GM12878 (cell line): ENCODE measurements at regions not wholly inside any gene's neighbourhood (a gene's known extent, or its start where the extent isn't known, plus 50 kb on each side); places are given as distances from the start of the nearest gene placed in this dataset.
"Not testable (repeated sequence)": the region's sequence is repeated elsewhere in the genome, so short reads cannot be mapped to it uniquely, and the experiment has no call there.

ENCODE experiments used
- ATAC-seq: fragments of 200-7000 bp; cut with Tn5 transposase; 3 replicates; pipeline ENCODE4 v1.9.1; 2020; ENCODE audit warnings: mild to moderate bottlenecking, moderate library complexity
- BruUV-seq: library from RNA; stranded (reverse); fragments of 400-500 nt; replicated peaks from 2 replicates; lab custom pipeline; 2021; lab: Mats Ljungman, UMichigan
- CTCF ChIA-PET: fragments of 300-600 bp; sonication (Branson Sonifier 250); formaldehyde crosslinking; extraction: SDS; loops from one replicate; lab custom pipeline; 2021; ENCODE audit warnings: inconsistent platforms; lab: Yijun Ruan, JAX
- POLR2A ChIA-PET: fragments of 350-600 bp; formaldehyde crosslinking; extraction: SDS; loops from one replicate; lab custom pipeline; 2021; ENCODE audit warnings: inconsistent platforms; lab: Charles Lee
- RAD21 ChIA-PET: fragments of 300-600 bp; sonication (Branson Sonifier 250); formaldehyde crosslinking; loops from one replicate; lab custom pipeline; 2023; ENCODE audit warnings: antibody characterized with exemption; ENCODE audit not compliant: unreplicated experiment; lab: Charles Lee
- SMC1A ChIA-PET: fragments of 300-600 bp; sonication (Branson Sonifier 250); formaldehyde crosslinking; loops from one replicate; lab custom pipeline; 2023; ENCODE audit not compliant: unreplicated experiment, uncharacterized antibody; lab: Charles Lee
- DNase-seq: peaks from one replicate; pipeline ENCODE4 v3.0.0-alpha.2; 2011; ENCODE audit warnings: low read depth, low spot score
- FAIRE-seq: peaks from 3 replicates; lab custom pipeline; 2011; peaks lifted over from hg19 to GRCh38; lab: Jason Lieb, UNC
- H2AFZ ChIP-seq: 2 replicates; pipeline ENCODE4 v1.6.0; 2011; ENCODE audit warnings: low read depth, low read length, control low read depth; ENCODE audit not compliant: control insufficient read depth
- H3K27ac ChIP-seq: 2 replicates; pipeline ENCODE4 v1.5.1; 2011; ENCODE audit warnings: control low read depth; ENCODE audit not compliant: control insufficient read depth, insufficient read depth
- H3K27me3 ChIP-seq, 2 experiments: replicated peaks in 1 of 2; 2 replicates each; pipeline versions ENCODE4 v1.6.0 to v1.6.1; 2011; ENCODE audit warnings: low read length in 1 of 2; ENCODE audit not compliant: control insufficient read depth in 2 of 2, insufficient read depth in 2 of 2
- H3K36me3 ChIP-seq, 2 experiments: 2 replicates each; pipeline ENCODE4 v1.5.1; 2011; ENCODE audit warnings: low read length in 1 of 2; ENCODE audit not compliant: control insufficient read depth in 2 of 2, insufficient read depth in 2 of 2
- H3K4me1 ChIP-seq: 2 replicates; pipeline ENCODE4 v1.6.1; 2011; ENCODE audit warnings: mild to moderate bottlenecking, low read length, moderate library complexity, mixed read lengths; ENCODE audit not compliant: control insufficient read depth, insufficient read depth
- H3K4me2 ChIP-seq: 2 replicates; pipeline ENCODE4 v1.6.0; 2011; ENCODE audit warnings: control low read depth; ENCODE audit not compliant: control insufficient read depth, insufficient read depth
- H3K4me3 ChIP-seq: fragments of 200-600 bp; sonication (generic); 2 replicates; pipeline ENCODE4 v1.5.1; 2016
- H3K79me2 ChIP-seq: 2 replicates; pipeline ENCODE4 v1.6.0; 2011; ENCODE audit warnings: low read length; ENCODE audit not compliant: control insufficient read depth, insufficient read depth
- H3K9ac ChIP-seq: 2 replicates; pipeline ENCODE4 v1.8.0; 2011; ENCODE audit warnings: low read length, control low read depth, mixed read lengths; ENCODE audit not compliant: control insufficient read depth, insufficient read depth
- H3K9me3 ChIP-seq: replicated peaks from 3 replicates; pipeline ENCODE4 v1.5.1; 2011; ENCODE audit warnings: mild to moderate bottlenecking, low read length; ENCODE audit not compliant: control insufficient read depth, insufficient read depth
- H4K20me1 ChIP-seq: 2 replicates; pipeline ENCODE4 v1.6.0; 2011; ENCODE audit not compliant: control insufficient read depth, insufficient read depth
- FOXK2 ChIP-seq: fragments of 450-650 bp; IDR thresholded peaks from 2 replicates; pipeline ENCODE4 v1.6.1; 2017; ENCODE audit warnings: mild to moderate bottlenecking, moderate library complexity
- HDGF ChIP-seq: fragments of 450-650 bp; IDR thresholded peaks from 2 replicates; pipeline ENCODE4 v1.6.1; 2016; ENCODE audit warnings: antibody characterized with exemption
- MYC ChIP-seq: IDR thresholded peaks from 2 replicates; pipeline ENCODE4 v1.6.1; 2011; ENCODE audit warnings: mild to moderate bottlenecking, low read length, moderate library complexity, inconsistent platforms; ENCODE audit not compliant: insufficient read depth, insufficient replicate concordance, insufficient read length, severe bottlenecking
- TAF1 ChIP-seq: IDR thresholded peaks from 2 replicates; pipeline ENCODE4 v1.6.1; 2011; ENCODE audit warnings: mild to moderate bottlenecking, low read depth, low read length, borderline replicate concordance
- ZNF24 ChIP-seq: fragments of 450-650 bp; IDR thresholded peaks from 2 replicates; pipeline ENCODE4 v1.6.1; 2017; ENCODE audit warnings: antibody characterized with exemption, mild to moderate bottlenecking
- WGBS: methylation state at CpG from one replicate; pipeline ENCODE4 v1.1.6; 2016; ENCODE audit warnings: low lambda C conversion rate; ENCODE audit not compliant: insufficient replicate concordance, insufficient coverage; ENCODE audit errors: missing lambda C conversion rate; 5-methylcytosine and 5-hydroxymethylcytosine counted together
- in situ Hi-C: fragments of 300-500 bp; cut with MboI; formaldehyde crosslinking; loops from 9 replicates; pipeline ENCODE4 v1.14.3; 2018; ENCODE audit warnings: mixed read lengths
- intact Hi-C: fragments of 100-400 bp; cut with micrococcal nuclease; formaldehyde crosslinking; loops from one replicate; pipeline ENCODE4 v1.14.2; 2022; ENCODE audit not compliant: unreplicated experiment
- TF ChIP-seq, protein P1 (sequence below): fragments of 450-650 bp; conservative IDR thresholded peaks from 2 replicates; pipeline ENCODE4 v1.6.1; 2017; ENCODE audit warnings: mild to moderate bottlenecking, moderate library complexity
- TF ChIP-seq, protein P2 (sequence below): fragments of 450-650 bp; formaldehyde crosslinking; IDR thresholded peaks from 2 replicates; pipeline ENCODE4 v1.5.0; 2022; ENCODE audit warnings: mild to moderate bottlenecking, missing genetic modification characterization
- TF ChIP-seq, protein P3 (sequence below): fragments of 450-650 bp; IDR thresholded peaks from 2 replicates; pipeline ENCODE4 v1.6.1; 2018; ENCODE audit warnings: borderline replicate concordance, mild to moderate bottlenecking; ENCODE audit not compliant: partially characterized antibody
- TF ChIP-seq, protein P4 (sequence below): IDR thresholded peaks from 2 replicates; pipeline ENCODE4 v1.6.1; 2011; ENCODE audit warnings: mild to moderate bottlenecking, low read depth, low read length, moderate library complexity; ENCODE audit not compliant: insufficient replicate concordance

DNA sequence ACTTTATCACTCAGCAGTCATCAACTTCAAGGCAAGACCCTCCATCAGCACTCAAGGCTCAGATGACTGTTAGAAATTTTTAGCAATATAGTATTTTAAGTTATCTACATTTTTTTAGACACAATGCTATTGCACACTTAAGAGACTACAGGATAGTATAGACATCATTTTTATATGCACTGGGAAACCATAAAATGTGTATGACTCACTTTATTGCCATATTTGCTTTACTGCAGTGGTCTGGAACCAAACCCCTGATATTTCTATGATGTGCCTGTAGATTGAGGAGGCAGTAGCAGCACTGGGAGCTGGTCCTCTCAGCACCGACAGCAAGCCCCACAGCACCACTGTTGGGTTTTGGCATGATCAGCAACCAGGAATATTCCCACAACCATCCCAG lies 264.8 kb upstream of the HNRNPA3 start (continued):
- TF ChIP-seq ZNF24: no peak
- TF ChIP-seq MYC: no peak
- TF ChIP-seq, protein P1, sequence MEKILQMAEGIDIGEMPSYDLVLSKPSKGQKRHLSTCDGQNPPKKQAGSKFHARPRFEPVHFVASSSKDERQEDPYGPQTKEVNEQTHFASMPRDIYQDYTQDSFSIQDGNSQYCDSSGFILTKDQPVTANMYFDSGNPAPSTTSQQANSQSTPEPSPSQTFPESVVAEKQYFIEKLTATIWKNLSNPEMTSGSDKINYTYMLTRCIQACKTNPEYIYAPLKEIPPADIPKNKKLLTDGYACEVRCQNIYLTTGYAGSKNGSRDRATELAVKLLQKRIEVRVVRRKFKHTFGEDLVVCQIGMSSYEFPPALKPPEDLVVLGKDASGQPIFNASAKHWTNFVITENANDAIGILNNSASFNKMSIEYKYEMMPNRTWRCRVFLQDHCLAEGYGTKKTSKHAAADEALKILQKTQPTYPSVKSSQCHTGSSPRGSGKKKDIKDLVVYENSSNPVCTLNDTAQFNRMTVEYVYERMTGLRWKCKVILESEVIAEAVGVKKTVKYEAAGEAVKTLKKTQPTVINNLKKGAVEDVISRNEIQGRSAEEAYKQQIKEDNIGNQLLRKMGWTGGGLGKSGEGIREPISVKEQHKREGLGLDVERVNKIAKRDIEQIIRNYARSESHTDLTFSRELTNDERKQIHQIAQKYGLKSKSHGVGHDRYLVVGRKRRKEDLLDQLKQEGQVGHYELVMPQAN: no peak
- TF ChIP-seq, protein P2, sequence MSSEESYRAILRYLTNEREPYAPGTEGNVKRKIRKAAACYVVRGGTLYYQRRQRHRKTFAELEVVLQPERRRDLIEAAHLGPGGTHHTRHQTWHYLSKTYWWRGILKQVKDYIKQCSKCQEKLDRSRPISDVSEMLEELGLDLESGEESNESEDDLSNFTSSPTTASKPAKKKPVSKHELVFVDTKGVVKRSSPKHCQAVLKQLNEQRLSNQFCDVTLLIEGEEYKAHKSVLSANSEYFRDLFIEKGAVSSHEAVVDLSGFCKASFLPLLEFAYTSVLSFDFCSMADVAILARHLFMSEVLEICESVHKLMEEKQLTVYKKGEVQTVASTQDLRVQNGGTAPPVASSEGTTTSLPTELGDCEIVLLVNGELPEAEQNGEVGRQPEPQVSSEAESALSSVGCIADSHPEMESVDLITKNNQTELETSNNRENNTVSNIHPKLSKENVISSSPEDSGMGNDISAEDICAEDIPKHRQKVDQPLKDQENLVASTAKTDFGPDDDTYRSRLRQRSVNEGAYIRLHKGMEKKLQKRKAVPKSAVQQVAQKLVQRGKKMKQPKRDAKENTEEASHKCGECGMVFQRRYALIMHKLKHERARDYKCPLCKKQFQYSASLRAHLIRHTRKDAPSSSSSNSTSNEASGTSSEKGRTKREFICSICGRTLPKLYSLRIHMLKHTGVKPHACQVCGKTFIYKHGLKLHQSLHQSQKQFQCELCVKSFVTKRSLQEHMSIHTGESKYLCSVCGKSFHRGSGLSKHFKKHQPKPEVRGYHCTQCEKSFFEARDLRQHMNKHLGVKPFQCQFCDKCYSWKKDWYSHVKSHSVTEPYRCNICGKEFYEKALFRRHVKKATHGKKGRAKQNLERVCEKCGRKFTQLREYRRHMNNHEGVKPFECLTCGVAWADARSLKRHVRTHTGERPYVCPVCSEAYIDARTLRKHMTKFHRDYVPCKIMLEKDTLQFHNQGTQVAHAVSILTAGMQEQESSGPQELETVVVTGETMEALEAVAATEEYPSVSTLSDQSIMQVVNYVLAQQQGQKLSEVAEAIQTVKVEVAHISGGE (CRISPR knock-in tag): no peak
- TF ChIP-seq, protein P3, sequence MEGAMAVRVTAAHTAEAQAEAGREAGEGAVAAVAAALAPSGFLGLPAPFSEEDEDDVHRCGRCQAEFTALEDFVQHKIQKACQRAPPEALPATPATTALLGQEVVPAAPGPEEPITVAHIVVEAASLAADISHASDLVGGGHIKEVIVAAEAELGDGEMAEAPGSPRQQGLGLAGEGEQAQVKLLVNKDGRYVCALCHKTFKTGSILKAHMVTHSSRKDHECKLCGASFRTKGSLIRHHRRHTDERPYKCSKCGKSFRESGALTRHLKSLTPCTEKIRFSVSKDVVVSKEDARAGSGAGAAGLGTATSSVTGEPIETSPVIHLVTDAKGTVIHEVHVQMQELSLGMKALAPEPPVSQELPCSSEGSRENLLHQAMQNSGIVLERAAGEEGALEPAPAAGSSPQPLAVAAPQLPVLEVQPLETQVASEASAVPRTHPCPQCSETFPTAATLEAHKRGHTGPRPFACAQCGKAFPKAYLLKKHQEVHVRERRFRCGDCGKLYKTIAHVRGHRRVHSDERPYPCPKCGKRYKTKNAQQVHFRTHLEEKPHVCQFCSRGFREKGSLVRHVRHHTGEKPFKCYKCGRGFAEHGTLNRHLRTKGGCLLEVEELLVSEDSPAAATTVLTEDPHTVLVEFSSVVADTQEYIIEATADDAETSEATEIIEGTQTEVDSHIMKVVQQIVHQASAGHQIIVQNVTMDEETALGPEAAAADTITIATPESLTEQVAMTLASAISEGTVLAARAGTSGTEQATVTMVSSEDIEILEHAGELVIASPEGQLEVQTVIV: no peak
- TF ChIP-seq, protein P4, sequence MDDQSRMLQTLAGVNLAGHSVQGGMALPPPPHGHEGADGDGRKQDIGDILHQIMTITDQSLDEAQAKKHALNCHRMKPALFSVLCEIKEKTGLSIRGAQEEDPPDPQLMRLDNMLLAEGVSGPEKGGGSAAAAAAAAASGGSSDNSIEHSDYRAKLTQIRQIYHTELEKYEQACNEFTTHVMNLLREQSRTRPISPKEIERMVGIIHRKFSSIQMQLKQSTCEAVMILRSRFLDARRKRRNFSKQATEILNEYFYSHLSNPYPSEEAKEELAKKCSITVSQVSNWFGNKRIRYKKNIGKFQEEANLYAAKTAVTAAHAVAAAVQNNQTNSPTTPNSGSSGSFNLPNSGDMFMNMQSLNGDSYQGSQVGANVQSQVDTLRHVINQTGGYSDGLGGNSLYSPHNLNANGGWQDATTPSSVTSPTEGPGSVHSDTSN: no peak
- no peak for TF ChIP-seq HDGF
- TF ChIP-seq FOXK2: no peak
- no peak for TF ChIP-seq TAF1

DNA sequence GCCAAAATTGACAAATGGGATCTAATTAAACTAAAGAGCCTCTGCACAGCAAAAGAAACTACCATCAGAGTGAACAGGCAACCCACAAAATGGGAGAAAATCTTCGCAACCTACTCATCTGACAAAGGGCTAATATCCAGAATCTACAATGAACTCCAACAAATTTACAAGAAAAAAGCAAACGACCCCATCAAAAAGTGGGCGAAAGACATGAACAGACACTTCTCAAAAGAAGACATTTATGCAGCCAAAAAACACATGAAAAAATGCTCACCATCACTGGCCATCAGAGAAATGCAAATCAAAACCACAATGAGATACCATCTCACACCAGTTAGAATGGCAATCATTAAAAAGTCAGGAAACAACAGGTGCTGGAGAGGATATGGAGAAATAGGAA lies 261.4 kb upstream of the HNRNPA3 start:
- H3K79me2 ChIP-seq, H3K9me3 ChIP-seq, CTCF ChIA-PET, H3K4me2 ChIP-seq, SMC1A ChIA-PET, ATAC-seq, POLR2A ChIA-PET, H3K27ac ChIP-seq, RAD21 ChIA-PET, H3K4me1 ChIP-seq, H3K9ac ChIP-seq, H3K27me3 ChIP-seq, DNase-seq, H4K20me1 ChIP-seq, intact Hi-C loops, H2AFZ ChIP-seq, FAIRE-seq, H3K4me3 ChIP-seq, BruUV-seq, in situ Hi-C loops, H3K36me3 ChIP-seq: not testable (repeated sequence)
- 60% methylated on average over 1 of the region's 3 CpGs for WGBS
